Endodermal cell (in vitro differentiated cells): ENCODE measurements at regions not wholly inside any gene's neighbourhood (a gene's known extent, or its start where the extent isn't known, plus 50 kb on each side); places are given as distances from the start of the nearest gene placed in this dataset.

Experiments used
- DNase-seq: peaks from one replicate; pipeline ENCODE4 v3.0.0-alpha.2; 2017
- H3K27ac ChIP-seq: 2 replicates; pipeline ENCODE4 v1.5.1; 2013; ENCODE audit warnings: mild to moderate bottlenecking, low read depth, low read length, moderate library complexity
- H3K27me3 ChIP-seq: 2 replicates; pipeline ENCODE4 v1.6.1; 2013; ENCODE audit warnings: mild to moderate bottlenecking, low read length, moderate library complexity; ENCODE audit not compliant: insufficient read depth, control insufficient read depth, poor library complexity, severe bottlenecking
- H3K36me3 ChIP-seq: 2 replicates; pipeline ENCODE4 v1.7.0; 2013; ENCODE audit warnings: mild to moderate bottlenecking, low read length, moderate library complexity; ENCODE audit not compliant: control insufficient read depth, insufficient read depth
- H3K4me1 ChIP-seq: one replicate; pipeline ENCODE4 v1.7.0; 2013; ENCODE audit warnings: low read length; ENCODE audit not compliant: control insufficient read depth, insufficient read depth
- H3K4me3 ChIP-seq: 2 replicates; pipeline ENCODE4 v1.5.1; 2013; ENCODE audit warnings: mild to moderate bottlenecking, low read length, moderate library complexity
- H3K9ac ChIP-seq: 2 replicates; pipeline ENCODE4 v1.6.1; 2013; ENCODE audit warnings: mild to moderate bottlenecking, low read length, moderate library complexity; ENCODE audit not compliant: poor library complexity, severe bottlenecking; ENCODE audit errors: extremely low read depth
- H3K9me3 ChIP-seq: 2 replicates; pipeline ENCODE4 v1.6.1; 2013; ENCODE audit warnings: mild to moderate bottlenecking, low read length, moderate library complexity; ENCODE audit not compliant: control insufficient read depth
- H3K27ac Mint-ChIP-seq: 2 replicates; pipeline ENCODE4 v1.8.0; 2020; ENCODE audit warnings: mixed read lengths
- H3K27me3 Mint-ChIP-seq: 2 replicates; pipeline ENCODE4 v1.8.0; 2021; ENCODE audit warnings: mild to moderate bottlenecking, mixed read lengths; ENCODE audit not compliant: insufficient read depth
- H3K36me3 Mint-ChIP-seq: 2 replicates; pipeline ENCODE4 v1.8.0; 2020; ENCODE audit warnings: low read depth, mixed read lengths
- H3K4me1 Mint-ChIP-seq: 2 replicates; pipeline ENCODE4 v1.8.0; 2020; ENCODE audit warnings: mixed read lengths
- H3K4me3 Mint-ChIP-seq: 2 replicates; pipeline ENCODE4 v1.8.0; 2020; ENCODE audit warnings: mild to moderate bottlenecking, moderate library complexity, mixed read lengths
- H3K9me3 Mint-ChIP-seq: 2 replicates; pipeline ENCODE4 v1.8.0; 2020; ENCODE audit warnings: mild to moderate bottlenecking, mixed read lengths
- WGBS, 2 experiments: methylation state at CpG; one replicate each; pipeline versions ENCODE4 v1.1.5 to v1.1.7; 2013; ENCODE audit warnings: missing lambda C conversion rate in 2 of 2, mixed read lengths in 1 of 2; ENCODE audit not compliant: insufficient coverage in 1 of 2, insufficient read length in 1 of 2; 5-methylcytosine and 5-hydroxymethylcytosine counted together
- TF ChIP-seq, protein P1 (sequence below): fragments of 200-600 bp; sonication (generic); conservative IDR thresholded peaks from 2 replicates; pipeline ENCODE4 v1.5.0; 2021; ENCODE audit warnings: antibody characterized with exemption, mild to moderate bottlenecking

DNA sequence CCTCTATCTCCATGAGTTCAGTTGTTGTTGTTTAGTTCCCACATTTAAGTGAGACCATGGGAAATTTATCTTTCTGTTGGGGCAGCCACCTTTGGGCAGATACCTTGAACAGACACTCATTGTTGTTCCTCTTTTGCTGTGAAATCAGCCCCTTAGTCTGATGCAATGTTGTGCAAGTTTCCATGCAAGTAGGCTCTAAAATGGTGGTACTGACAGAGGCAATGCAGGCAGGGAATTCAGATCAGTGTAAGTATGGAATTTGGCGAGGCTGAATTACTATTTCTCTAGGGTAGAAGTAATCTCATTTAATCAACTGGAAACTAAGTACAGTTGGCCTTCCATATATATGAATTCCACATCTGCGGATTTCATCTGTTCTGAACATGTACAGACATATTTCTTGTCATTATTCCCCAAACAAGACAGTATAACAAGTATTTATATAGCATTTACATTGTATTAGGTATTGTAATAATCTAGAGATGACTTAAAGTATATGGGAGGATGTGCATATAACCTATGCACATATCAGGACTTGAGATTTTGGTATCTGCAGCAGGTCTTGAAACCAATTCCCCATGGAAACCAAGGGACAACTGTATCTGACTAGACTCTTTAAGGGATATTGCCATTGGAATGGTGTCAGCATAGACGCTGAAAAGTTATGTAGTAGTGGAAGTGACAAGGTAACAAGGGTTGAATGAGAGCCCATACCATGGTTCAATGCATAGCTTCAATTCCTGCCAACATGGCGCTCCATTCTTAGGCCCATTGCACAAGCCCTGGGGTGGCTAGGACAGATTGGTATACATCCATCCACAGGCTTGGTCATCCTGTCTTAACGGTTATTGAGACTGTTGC is 281.5 kb upstream of the HTR2A start:
- Histone ChIP-seq H3K4me3 (no peak overlapping the region), H3K4me1 (no peaks in the 10 kb centered on the region), H3K9ac (no peak overlapping the region), H3K27me3 (no peaks in the 10 kb centered on the region), H3K36me3 (no peaks in the 10 kb centered on the region), H3K9me3 (no peaks in the 10 kb centered on the region), H3K27ac (no peak overlapping the region)
- TF ChIP-seq, protein P1, sequence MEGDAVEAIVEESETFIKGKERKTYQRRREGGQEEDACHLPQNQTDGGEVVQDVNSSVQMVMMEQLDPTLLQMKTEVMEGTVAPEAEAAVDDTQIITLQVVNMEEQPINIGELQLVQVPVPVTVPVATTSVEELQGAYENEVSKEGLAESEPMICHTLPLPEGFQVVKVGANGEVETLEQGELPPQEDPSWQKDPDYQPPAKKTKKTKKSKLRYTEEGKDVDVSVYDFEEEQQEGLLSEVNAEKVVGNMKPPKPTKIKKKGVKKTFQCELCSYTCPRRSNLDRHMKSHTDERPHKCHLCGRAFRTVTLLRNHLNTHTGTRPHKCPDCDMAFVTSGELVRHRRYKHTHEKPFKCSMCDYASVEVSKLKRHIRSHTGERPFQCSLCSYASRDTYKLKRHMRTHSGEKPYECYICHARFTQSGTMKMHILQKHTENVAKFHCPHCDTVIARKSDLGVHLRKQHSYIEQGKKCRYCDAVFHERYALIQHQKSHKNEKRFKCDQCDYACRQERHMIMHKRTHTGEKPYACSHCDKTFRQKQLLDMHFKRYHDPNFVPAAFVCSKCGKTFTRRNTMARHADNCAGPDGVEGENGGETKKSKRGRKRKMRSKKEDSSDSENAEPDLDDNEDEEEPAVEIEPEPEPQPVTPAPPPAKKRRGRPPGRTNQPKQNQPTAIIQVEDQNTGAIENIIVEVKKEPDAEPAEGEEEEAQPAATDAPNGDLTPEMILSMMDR = no peak
- WGBS, 2 experiments = 14 to 84% methylated on average over 1 to 5 of the region's 5 CpGs
- Mint-ChIP-seq H3K4me3 (no peak overlapping the region), H3K9me3 (no peaks in the 10 kb centered on the region), H3K4me1 (no peaks in the 10 kb centered on the region), H3K27me3 (no peaks in the 10 kb centered on the region), H3K36me3 (no peaks in the 10 kb centered on the region), H3K27ac (no peak overlapping the region)
- DNase-seq = no peak

GRCh38 chr13:47175172-47175866 is 278.5 kb upstream of the HTR2A start:
- Histone ChIP-seq H3K9ac (no peak overlapping the region), H3K9me3 (no peaks in the 10 kb centered on the region), H3K4me1 (no peaks in the 10 kb centered on the region), H3K27ac (no peak overlapping the region), H3K27me3 (no peaks in the 10 kb centered on the region), H3K4me3 (no peak overlapping the region), H3K36me3 (no peaks in the 10 kb centered on the region)
- Mint-ChIP-seq H3K27me3 (no peaks in the 10 kb centered on the region), H3K4me3 (no peak overlapping the region), H3K4me1 (no peaks in the 10 kb centered on the region), H3K9me3 (no peaks in the 10 kb centered on the region), H3K27ac (no peak overlapping the region), H3K36me3 (no peaks in the 10 kb centered on the region)
- TF ChIP-seq, protein P1 = no peak
- DNase-seq = no peak
- 90 to 92% methylated on average over 1 to 2 of the region's 3 CpGs for WGBS, 2 experiments

DNA sequence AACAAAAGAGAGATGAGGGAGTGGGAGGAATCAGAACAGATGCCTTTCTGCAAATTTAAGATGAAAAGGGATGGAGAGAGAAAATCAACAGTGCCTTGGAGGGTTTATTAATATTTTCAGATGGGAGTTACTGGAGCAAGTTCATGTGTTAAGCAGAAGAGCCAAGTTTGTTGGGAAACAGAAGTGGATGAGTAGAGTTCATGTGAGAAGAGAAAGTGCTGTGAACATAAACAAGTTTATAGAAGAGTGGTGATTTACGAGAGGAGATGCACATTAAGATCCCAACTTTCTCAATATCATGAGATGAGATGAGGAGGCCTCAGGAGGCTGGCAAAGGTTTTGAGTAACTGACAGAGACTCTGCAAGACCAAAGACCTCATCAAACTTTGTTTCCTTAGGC is 274.1 kb upstream of the HTR2A start:
- no peaks in the 10 kb centered on the region for H3K36me3 Mint-ChIP-seq
- no peak for DNase-seq
- no peak overlapping the region for H3K4me3 ChIP-seq
- TF ChIP-seq, protein P1 = no peak
- H3K27me3 ChIP-seq = no peaks in the 10 kb centered on the region
- H3K9me3 Mint-ChIP-seq = no peaks in the 10 kb centered on the region
- H3K9me3 ChIP-seq = no peaks in the 10 kb centered on the region
- H3K27ac ChIP-seq = no peak overlapping the region
- H3K4me3 Mint-ChIP-seq = no peak overlapping the region
- WGBS, 2 experiments = 83% methylated on average over 1 of the region's 1 CpG; no CpG with 5 or more reads in 1 of the 2 experiments
- H3K4me1 ChIP-seq = no peaks in the 10 kb centered on the region
- no peaks in the 10 kb centered on the region for H3K4me1 Mint-ChIP-seq
- no peak overlapping the region for H3K9ac ChIP-seq
- H3K27ac Mint-ChIP-seq = no peak overlapping the region
- no peaks in the 10 kb centered on the region for H3K36me3 ChIP-seq
- H3K27me3 Mint-ChIP-seq = no peaks in the 10 kb centered on the region
